ENCODE measurements at regions not wholly inside any gene's neighbourhood (a gene's known extent, or its start where the extent isn't known, plus 50 kb on each side); places are given as distances from the start of the nearest gene placed in this dataset.

- TF ChIP-seq TFE3 (CRISPR knock-in tag; IDR thresholded peaks at IDR 0.05) (no peak), PHB2 (IDR thresholded peaks at IDR 0.05; ENCODE audit: low read depth) (no peak), CTCF (IDR thresholded peaks at IDR 0.05 in 2 of 3, conservative IDR thresholded peaks at IDR 0.05 in 1 of 3; ENCODE audit: insufficient read depth in 2 of 3, low read depth in 1 of 3, low read length in 3 of 3) (no peak), YY1 (IDR thresholded peaks at IDR 0.05; ENCODE audit: borderline replicate concordance in 1 of 3, control insufficient read depth in 1 of 3, extremely low read depth in 1 of 3, insufficient read depth in 3 of 3, insufficient read length in 1 of 3, insufficient replicate concordance in 2 of 3, low read depth in 1 of 3, low read length in 2 of 3) (no peak), KDM1A (IDR thresholded peaks at IDR 0.05) (no peak), ZKSCAN3 (CRISPR knock-in tag; IDR thresholded peaks at IDR 0.05) (no peak), ZFX (CRISPR knock-in tag; IDR thresholded peaks at IDR 0.05) (no peak), RCOR1 (IDR thresholded peaks at IDR 0.05; ENCODE audit: borderline replicate concordance in 1 of 2, low read depth in 2 of 2, low read length in 2 of 2) (no peak), ATF3 (IDR thresholded peaks at IDR 0.05) (no peak), ATF3 (CRISPR knock-in tag; conservative IDR thresholded peaks at IDR 0.05) (no peak), RFX7 (CRISPR knock-in tag; IDR thresholded peaks at IDR 0.05) (no peak)
Observed at GRCh38 chr6:159490298-159490937, 202.6 kb downstream of the SOD2 start.

All from K562 (cell line).